NCI-H128 (cell line): ENCODE measurements at regions not wholly inside any gene's neighbourhood (a gene's known extent, or its start where the extent isn't known, plus 50 kb on each side); places are given as distances from the start of the nearest gene placed in this dataset.
"Not testable (repeated sequence)": the region's sequence is repeated elsewhere in the genome, so short reads cannot be mapped to it uniquely, and the experiment has no call there.

Experiments used
- DNase-seq: peaks from one replicate; lab custom pipeline; 2025; ENCODE audit not compliant: unreplicated experiment; lab: John Stamatoyannopoulos, UW

DNA sequence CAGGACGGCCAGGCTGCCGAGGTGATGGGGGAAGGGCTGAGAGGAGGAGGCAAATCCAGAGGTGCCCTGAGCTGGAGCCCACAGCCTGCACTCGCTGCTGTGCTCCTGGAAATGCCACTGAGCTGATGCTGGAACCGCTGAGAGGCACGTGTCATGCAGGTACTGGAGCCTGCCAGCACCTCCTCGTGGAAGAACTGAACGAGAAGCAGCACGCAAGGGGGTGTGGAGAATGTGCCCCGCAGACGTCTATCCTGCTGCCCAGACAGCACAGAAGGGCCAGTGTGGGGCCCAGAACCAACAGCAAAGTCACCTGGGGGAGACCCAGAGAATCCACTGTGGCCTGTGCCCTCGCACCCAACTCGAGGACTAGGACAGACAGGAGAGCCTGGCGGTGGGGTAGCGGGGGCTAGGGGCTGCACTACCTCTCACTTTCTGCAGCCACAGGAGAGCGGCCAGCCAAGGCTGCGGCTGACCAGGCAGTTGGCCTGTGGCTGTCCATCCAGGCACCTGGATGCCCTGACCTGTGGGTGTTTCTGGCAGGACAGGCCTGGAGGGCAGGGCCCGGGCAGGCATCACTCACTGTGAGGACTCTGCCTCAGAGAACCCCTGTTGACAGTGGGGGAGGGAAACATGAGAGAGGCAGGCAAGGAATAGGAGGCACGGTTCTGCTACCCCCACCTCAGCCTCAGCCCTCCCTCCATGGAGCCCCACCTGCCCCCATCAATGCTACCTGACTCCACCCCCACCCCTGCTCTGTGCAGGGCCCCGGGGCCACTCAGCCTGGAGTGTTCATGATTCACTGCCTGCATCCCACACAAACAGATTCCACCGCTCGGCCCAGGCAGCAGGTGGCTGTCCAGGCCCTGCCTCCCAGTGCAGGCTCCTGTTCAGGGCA, 213.1 kb downstream of the TBC1D2B start:
- DNase-seq = no peak

- no peak for DNase-seq
Observed at GRCh38 chr15:77863491-77864105, 213.9 kb downstream of the TBC1D2B start.

DNA sequence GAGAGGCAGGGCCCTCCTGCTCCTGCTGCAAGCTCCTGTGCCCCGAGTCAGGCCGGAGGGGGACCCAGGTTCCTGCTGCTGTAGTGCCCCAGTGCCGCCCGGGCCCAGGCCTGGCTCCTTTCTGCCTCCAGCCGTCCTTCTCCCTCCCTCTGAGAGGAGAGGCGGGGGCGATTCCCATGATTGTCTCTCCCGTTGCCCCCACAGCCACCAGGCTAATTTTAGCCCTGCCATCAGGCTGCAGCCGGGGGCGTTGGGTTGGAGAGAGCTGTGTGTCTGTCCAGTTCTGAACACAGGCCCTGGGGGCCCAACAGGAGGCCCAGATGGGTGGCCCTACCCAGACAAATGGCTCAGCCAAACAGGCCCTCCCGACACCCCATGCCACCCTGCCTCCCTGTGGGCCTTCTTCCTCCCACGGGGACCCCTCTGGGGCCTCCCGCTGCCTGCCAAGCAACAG, 214.8 kb downstream of the TBC1D2B start:
- no peak for DNase-seq

- DNase-seq = not testable (repeated sequence)
Observed at GRCh38 chr15:77861997-77862635, 215.4 kb downstream of the TBC1D2B start.

DNA sequence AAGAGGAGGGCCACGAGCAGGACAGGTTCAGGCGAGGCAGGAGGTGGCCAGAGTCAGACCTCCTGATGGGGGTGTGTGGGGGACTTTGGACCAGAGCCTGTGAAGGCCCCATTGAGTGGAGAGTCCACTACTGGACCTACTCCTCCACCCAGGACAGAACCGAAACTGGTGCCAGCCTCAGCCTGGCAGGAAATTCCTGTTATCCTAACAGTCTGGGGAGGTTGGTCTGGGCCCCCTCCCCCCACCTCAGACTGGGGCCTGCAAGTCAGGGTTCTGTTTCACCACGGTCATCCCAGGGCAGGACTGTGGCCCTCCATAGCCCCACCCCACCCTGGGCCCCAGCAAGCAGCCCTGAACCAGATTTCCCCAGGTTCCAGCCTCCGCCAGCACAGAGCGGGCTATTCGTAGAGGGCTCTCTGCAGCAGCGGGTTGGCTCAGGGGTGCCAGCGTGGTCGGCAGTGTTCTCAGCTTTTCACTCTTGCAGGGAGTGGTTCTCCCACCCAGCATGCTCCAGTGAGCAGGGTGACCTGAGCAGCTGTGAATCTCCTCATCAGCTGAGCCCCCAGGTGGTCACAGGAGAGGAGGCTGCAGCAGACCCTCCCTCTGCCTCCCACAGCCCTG, 217.3 kb downstream of the TBC1D2B start:
- DNase-seq = no peak

GRCh38 chr15:77859491-77860060, 217.9 kb downstream of the TBC1D2B start:
- no peak for DNase-seq

GRCh38 chr15:77858792-77859490, 218.6 kb downstream of the TBC1D2B start:
- DNase-seq = no peak

- DNase-seq = no peak
Observed at GRCh38 chr15:77857419-77857818, 220.1 kb downstream of the TBC1D2B start.

- DNase-seq = no peak
Observed at GRCh38 chr15:77856705-77857346, 220.7 kb downstream of the TBC1D2B start.

- no peak for DNase-seq
Observed at GRCh38 chr15:77855871-77856270, 221.6 kb downstream of the TBC1D2B start.

DNA sequence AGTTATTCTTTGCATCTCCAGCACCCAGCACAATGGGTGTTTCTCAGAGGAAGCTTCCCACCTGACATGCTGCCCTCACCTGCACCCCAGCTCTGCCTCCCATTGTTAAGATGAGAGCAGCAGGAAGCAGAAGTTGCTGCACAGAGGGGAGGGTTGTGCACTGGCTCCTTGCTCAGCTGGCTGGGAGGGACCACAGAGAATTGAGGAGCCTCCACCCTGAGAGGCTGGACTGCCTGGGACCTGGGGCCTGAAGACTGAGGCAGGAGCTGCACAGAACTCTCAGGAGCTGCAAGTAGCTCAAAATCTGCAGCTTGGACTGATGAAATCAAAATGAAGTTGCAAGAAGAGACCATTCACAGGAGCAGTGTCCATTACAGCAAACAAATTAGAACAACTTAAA, 222.3 kb upstream of the LINGO1 start:
- DNase-seq = no peak

GRCh38 chr15:77853910-77854309, 221.2 kb upstream of the LINGO1 start:
- DNase-seq = no peak

DNA sequence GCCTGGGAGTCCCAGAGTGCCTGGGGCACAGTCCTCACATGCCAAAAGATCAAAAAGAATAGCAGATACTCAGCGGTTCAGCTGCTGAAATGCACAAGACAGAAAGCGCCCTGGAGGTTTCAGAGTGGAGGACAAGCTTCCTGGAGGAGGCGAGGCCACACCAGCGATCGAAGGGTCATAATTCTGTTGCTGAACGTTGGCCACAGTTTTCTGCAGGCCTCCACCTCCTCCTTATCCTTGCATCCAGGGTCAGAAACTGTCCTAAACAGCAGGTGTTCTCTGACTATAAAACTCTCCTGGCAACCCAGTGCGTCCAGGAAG, 220.3 kb upstream of the LINGO1 start:
- DNase-seq = no peak

- DNase-seq = no peak
Observed at GRCh38 chr15:77852241-77853007, 219.7 kb upstream of the LINGO1 start.

GRCh38 chr15:77851691-77852090, 219.0 kb upstream of the LINGO1 start:
- peak; percentile 44 for DNase-seq

- DNase-seq = no peak
Observed at GRCh38 chr15:77851086-77851485, 218.4 kb upstream of the LINGO1 start.

- DNase-seq = no peak
Observed at GRCh38 chr15:77846986-77847385, 214.3 kb upstream of the LINGO1 start.

DNA sequence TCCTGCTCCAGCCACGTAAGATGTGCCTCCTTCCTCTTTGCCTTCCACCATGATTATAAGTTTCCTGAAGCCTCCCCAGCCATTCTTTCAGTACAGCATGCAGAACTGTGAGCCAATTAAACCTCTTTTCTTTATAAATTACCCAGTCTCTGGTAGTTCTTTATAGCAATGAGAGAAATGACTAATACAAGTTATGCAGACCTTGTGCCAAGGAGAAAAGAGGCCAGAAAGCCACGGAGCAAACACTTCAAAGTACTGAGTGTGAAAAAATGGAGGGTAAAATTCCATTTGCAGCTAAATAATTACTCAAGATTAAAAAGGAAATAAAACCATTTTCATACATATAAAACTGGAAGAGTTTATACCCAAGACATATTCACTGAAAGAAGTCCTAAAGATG, 213.6 kb upstream of the LINGO1 start:
- DNase-seq = no peak

- no peak for DNase-seq
Observed at GRCh38 chr15:77844798-77845446, 212.2 kb upstream of the LINGO1 start.
